SJSA1 (cell line): ENCODE measurements at regions not wholly inside any gene's neighbourhood (a gene's known extent, or its start where the extent isn't known, plus 50 kb on each side); places are given as distances from the start of the nearest gene placed in this dataset.

Experiments used
- DNase-seq, 2 experiments: peaks; one replicate each; pipeline ENCODE4 v3.0.0-alpha.2; 2015 to 2020; ENCODE audit warnings: low spot score in 2 of 2, low read depth in 1 of 2
- H3K27ac ChIP-seq: fragments of 250-450 bp; sonication (Bioruptor Pico); 2 replicates; pipeline ENCODE4 v1.5.1; 2020; ENCODE audit warnings: mild to moderate bottlenecking, moderate library complexity
- H3K27me3 ChIP-seq: fragments of 250-450 bp; sonication (Bioruptor Pico); replicated peaks from 2 replicates; pipeline ENCODE4 v1.5.1; 2020; ENCODE audit warnings: mild to moderate bottlenecking, moderate library complexity
- H3K36me3 ChIP-seq: fragments of 250-450 bp; sonication (Bioruptor Pico); 2 replicates; pipeline ENCODE4 v1.5.1; 2020; ENCODE audit warnings: mild to moderate bottlenecking
- H3K4me1 ChIP-seq: fragments of 250-450 bp; sonication (Bioruptor Pico); replicated peaks from 2 replicates; pipeline ENCODE4 v1.6.1; 2021; ENCODE audit warnings: mild to moderate bottlenecking
- H3K4me3 ChIP-seq: fragments of 250-450 bp; sonication (Bioruptor Pico); 2 replicates; pipeline ENCODE4 v1.5.1; 2020; ENCODE audit warnings: mild to moderate bottlenecking
- H3K9me3 ChIP-seq: fragments of 250-450 bp; sonication (Bioruptor Pico); replicated peaks from 2 replicates; pipeline ENCODE4 v1.5.1; 2020; ENCODE audit warnings: mild to moderate bottlenecking

GRCh38 chr17:27404676-27405075 lies 51.6 kb upstream of the KSR1 start:
- no peak for DNase-seq

More at GRCh38 chr17:27404676-27405075, 51.6 kb upstream of the KSR1 start:
- no peaks in the 10 kb centered on the region for H3K27me3 ChIP-seq
- no peaks in the 10 kb centered on the region for H3K9me3 ChIP-seq
- no peaks in the 10 kb centered on the region for H3K36me3 ChIP-seq
- H3K27ac ChIP-seq, result no peak overlapping the region
- peaks cover 29% of the 10 kb centered on the region for H3K4me1 ChIP-seq
- no peak overlapping the region for H3K4me3 ChIP-seq
